IMR-90 (cell line): ENCODE measurements at regions not wholly inside any gene's neighbourhood (a gene's known extent, or its start where the extent isn't known, plus 50 kb on each side); places are given as distances from the start of the nearest gene placed in this dataset.

ENCODE experiments used
- CTCF ChIP-seq: conservative IDR thresholded peaks from 2 replicates; pipeline ENCODE4 v1.5.1; 2012; ENCODE audit warnings: mild to moderate bottlenecking, low read depth, low read length, improper control_type of control experiment
- POLR2A ChIP-seq: IDR thresholded peaks from 2 replicates; pipeline ENCODE4 v1.6.1; 2012; ENCODE audit warnings: mild to moderate bottlenecking, low read depth, low read length
- RAD21 ChIP-seq: IDR thresholded peaks from 2 replicates; pipeline ENCODE4 v1.6.1; 2012; ENCODE audit warnings: low read length, improper control_type of control experiment
- RFX5 ChIP-seq: IDR thresholded peaks from 2 replicates; pipeline ENCODE4 v1.8.0; 2012; ENCODE audit warnings: low read depth, mild to moderate bottlenecking, low read length, moderate library complexity
- SMC3 ChIP-seq: fragments of 150-350 bp; IDR thresholded peaks from 2 replicates; pipeline ENCODE4 v1.6.1; 2016; ENCODE audit warnings: low read depth, mild to moderate bottlenecking, antibody characterized with exemption, low read length, moderate library complexity

DNA sequence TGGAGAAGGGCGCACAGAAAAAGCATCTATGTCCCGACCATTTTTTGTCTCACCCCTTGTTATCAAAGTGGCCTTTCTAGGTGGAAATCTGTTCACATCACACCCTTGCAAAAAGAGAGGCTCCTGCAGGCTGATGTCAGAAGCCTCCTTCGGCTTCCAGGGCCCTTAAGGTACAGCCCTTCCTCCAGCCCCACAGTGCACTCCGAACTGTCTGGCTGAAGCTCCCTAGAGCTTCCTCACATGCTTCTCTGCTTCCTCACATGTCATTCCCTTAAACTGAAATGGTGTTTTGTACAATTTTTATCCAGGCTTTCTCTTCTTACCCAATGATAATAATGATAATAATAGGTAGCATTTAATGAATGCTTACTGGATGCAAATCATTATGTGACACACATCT, 210.3 kb downstream of the INHBA start:
- TF ChIP-seq CTCF: no peak
- TF ChIP-seq POLR2A: no peak
- TF ChIP-seq RAD21: no peak
- no peak for TF ChIP-seq RFX5
- no peak for TF ChIP-seq SMC3
